Activated CD4-positive, CD25-positive, alpha-beta regulatory T cell treated with anti-CD3 and anti-CD28 coated beads, Interleukin-2, amount 50 U/mL, for 72 hours (primary cell): ENCODE measurements at regions not wholly inside any gene's neighbourhood (a gene's known extent, or its start where the extent isn't known, plus 50 kb on each side); places are given as distances from the start of the nearest gene placed in this dataset.

Experiments used
- DNase-seq: peaks from one replicate; pipeline ENCODE4 v3.0.0; 2021

- no peak for DNase-seq
These were observed 291.5 kb downstream of the ZSWIM6 start for GRCh38 chr5:61623401-61624069.

- DNase-seq: no peak
These were observed 292.6 kb downstream of the ZSWIM6 start for GRCh38 chr5:61624553-61625136.

GRCh38 chr5:61625137-61625561 lies 293.1 kb downstream of the ZSWIM6 start:
- DNase-seq: no peak

- peak; percentile 57 for DNase-seq
These were observed 293.9 kb downstream of the ZSWIM6 start for GRCh38 chr5:61625681-61626621.

GRCh38 chr5:61626639-61627282 lies 294.7 kb downstream of the ZSWIM6 start:
- DNase-seq: no peak

- DNase-seq: no peak
These were observed 295.5 kb downstream of the ZSWIM6 start for GRCh38 chr5:61627531-61627930.

GRCh38 chr5:61630908-61631307 lies 298.9 kb downstream of the ZSWIM6 start:
- no peak for DNase-seq

- DNase-seq: no peak
These were observed 299.4 kb downstream of the ZSWIM6 start for GRCh38 chr5:61631438-61631941.

GRCh38 chr5:61632064-61632463 lies 300.0 kb downstream of the ZSWIM6 start:
- no peak for DNase-seq

GRCh38 chr5:61635271-61635670 lies 303.2 kb downstream of the ZSWIM6 start:
- DNase-seq: no peak

GRCh38 chr5:61637566-61637965 lies 305.5 kb downstream of the ZSWIM6 start:
- DNase-seq: no peak

- no peak for DNase-seq
These were observed 306.4 kb downstream of the ZSWIM6 start for GRCh38 chr5:61638476-61638875.

- DNase-seq: no peak
These were observed 308.3 kb downstream of the ZSWIM6 start for GRCh38 chr5:61640179-61641021.

- no peak for DNase-seq
These were observed 309.9 kb downstream of the ZSWIM6 start for GRCh38 chr5:61641748-61642565.

GRCh38 chr5:61647672-61648071 lies 315.6 kb downstream of the ZSWIM6 start:
- no peak for DNase-seq

- DNase-seq: no peak
These were observed 317.2 kb downstream of the ZSWIM6 start for GRCh38 chr5:61649231-61649630.

GRCh38 chr5:61649971-61650370 lies 317.9 kb downstream of the ZSWIM6 start:
- DNase-seq: no peak

- no peak for DNase-seq
These were observed 318.6 kb downstream of the ZSWIM6 start for GRCh38 chr5:61650661-61651060.

- no peak for DNase-seq
These were observed 319.1 kb downstream of the ZSWIM6 start for GRCh38 chr5:61651195-61651594.

GRCh38 chr5:61652916-61653315 lies 320.9 kb downstream of the ZSWIM6 start:
- DNase-seq: no peak
